Small intestine (tissue), 7 donors: ENCODE measurements at regions not wholly inside any gene's neighbourhood (a gene's known extent, or its start where the extent isn't known, plus 50 kb on each side); places are given as distances from the start of the nearest gene placed in this dataset.
"Not testable (repeated sequence)": the region's sequence is repeated elsewhere in the genome, so short reads cannot be mapped to it uniquely, and the experiment has no call there.

Source experiments
- DNase-seq, 2 donors: peaks; one replicate each; pipeline versions ENCODE4 v3.0.0 to v3.0.0-alpha.2; 2013
- FAIRE-seq: peaks from 2 replicates; lab custom pipeline; 2012; peaks lifted over from hg19 to GRCh38; lab: Jason Lieb, UNC
- H3K27ac ChIP-seq, 3 donors: one replicate each; pipeline ENCODE4 v1.5.1; 2013; ENCODE audit warnings: low read length in 2 of 3, mild to moderate bottlenecking in 2 of 3, control low read depth in 1 of 3, inconsistent platforms in 1 of 3, low read depth in 1 of 3, moderate library complexity in 1 of 3
- H3K27me3 ChIP-seq, 3 donors: one replicate each; pipeline ENCODE4 v1.6.1; 2013; ENCODE audit warnings: low read length in 3 of 3, inconsistent platforms in 1 of 3; ENCODE audit not compliant: control insufficient read depth in 3 of 3, insufficient read depth in 3 of 3
- H3K36me3 ChIP-seq, 3 donors: one replicate each; pipeline ENCODE4 v1.6.1; 2013; ENCODE audit warnings: low read length in 3 of 3, inconsistent platforms in 1 of 3, low read depth in 1 of 3, mild to moderate bottlenecking in 1 of 3, moderate library complexity in 1 of 3; ENCODE audit not compliant: control insufficient read depth in 3 of 3, insufficient read depth in 2 of 3
- H3K4me1 ChIP-seq, 3 donors: one replicate each; pipeline ENCODE4 v1.6.1; 2013; ENCODE audit warnings: low read length in 2 of 3, inconsistent platforms in 1 of 3, low read depth in 1 of 3, mild to moderate bottlenecking in 1 of 3, moderate library complexity in 1 of 3; ENCODE audit not compliant: control insufficient read depth in 3 of 3, insufficient read depth in 2 of 3
- H3K4me3 ChIP-seq, 3 donors: one replicate each; pipeline ENCODE4 v1.5.1; 2013; ENCODE audit warnings: low read length in 3 of 3, control low read depth in 1 of 3, inconsistent platforms in 1 of 3, low read depth in 1 of 3, mild to moderate bottlenecking in 1 of 3, moderate library complexity in 1 of 3
- H3K9me3 ChIP-seq, 2 donors: one replicate each; pipeline ENCODE4 v1.6.1; 2013; ENCODE audit warnings: low read depth in 1 of 2, low read length in 1 of 2; ENCODE audit not compliant: control insufficient read depth in 2 of 2, insufficient read depth in 1 of 2
- WGBS, 3 donors: extraction: QIAGEN DNeasy Blood & Tissue Kit; methylation state at CpG; one replicate each; pipeline ENCODE4 v1.1.7; 2013; 5-methylcytosine and 5-hydroxymethylcytosine counted together
- donor health status: healthy with polysubstance abuse.
- donor health status: control.
- donor health status: control.
- donor health status: Bipolar disorder and iron deficiency.
- donor health status: healthy.

DNA sequence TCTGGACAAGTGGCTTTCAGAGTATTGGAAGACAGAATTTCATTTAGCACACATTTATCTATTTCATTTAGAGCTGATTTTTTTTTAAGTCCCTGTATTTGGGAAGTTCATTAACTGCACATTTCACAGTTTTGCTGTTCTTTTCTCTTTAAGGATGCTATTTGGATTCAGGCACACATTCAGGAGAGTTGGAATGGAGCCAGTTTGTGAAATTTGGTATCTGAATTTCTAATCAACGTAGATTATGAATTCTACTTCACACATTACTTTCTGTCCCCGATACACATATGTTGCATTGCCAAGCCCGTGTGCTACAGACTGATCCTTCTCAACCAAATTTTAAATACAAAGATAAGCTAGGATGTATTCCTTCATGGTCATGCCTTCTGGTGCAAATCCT, 503.9 kb downstream of the IRS1 start:
- DNase-seq: no peak
- Histone ChIP-seq H3K9me3 (peaks cover 0 to 11% of the 10 kb centered on the region in 2 donors), H3K4me3 (no peak overlapping the region), H3K27me3 (no peaks in the 10 kb centered on the region), H3K27ac (no peak overlapping the region), H3K36me3 (no peaks in the 10 kb centered on the region), H3K4me1 (no peaks in the 10 kb centered on the region)
- 78 to 84% (median 82%) methylated on average over 3 of the region's 3 CpGs for WGBS, 3 donors
- FAIRE-seq: no peak

DNA sequence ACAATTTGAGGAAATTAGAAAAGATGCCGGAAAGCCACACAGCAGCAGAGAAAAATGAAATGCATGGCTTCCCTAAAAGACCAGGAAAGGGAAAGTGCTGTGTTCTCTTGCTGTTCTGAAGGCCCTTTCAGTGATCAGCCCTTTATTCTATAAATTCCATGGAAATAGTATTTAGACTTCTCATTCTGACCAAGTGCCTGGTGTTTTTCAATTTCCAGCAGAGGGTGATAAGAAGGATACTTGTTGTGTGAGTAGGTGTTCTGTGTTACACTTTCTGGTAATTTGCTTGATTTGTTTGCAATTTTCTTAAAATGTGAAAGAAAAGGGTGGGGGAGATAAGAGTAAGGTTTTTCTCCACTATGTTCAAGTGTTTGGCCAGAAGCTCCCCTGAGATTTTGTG, 504.5 kb downstream of the IRS1 start:
- H3K9me3 ChIP-seq: peaks cover 0 to 11% of the 10 kb centered on the region in 2 donors
- no peaks in the 10 kb centered on the region for H3K27me3 ChIP-seq
- 4 to 50% (median 7%) methylated on average over 1 of the region's 1 CpG for WGBS, 3 donors
- no peak overlapping the region for H3K27ac ChIP-seq
- H3K36me3 ChIP-seq: no peaks in the 10 kb centered on the region
- DNase-seq (no peak), FAIRE-seq (no peak)
- no peaks in the 10 kb centered on the region for H3K4me1 ChIP-seq
- no peak overlapping the region for H3K4me3 ChIP-seq

DNA sequence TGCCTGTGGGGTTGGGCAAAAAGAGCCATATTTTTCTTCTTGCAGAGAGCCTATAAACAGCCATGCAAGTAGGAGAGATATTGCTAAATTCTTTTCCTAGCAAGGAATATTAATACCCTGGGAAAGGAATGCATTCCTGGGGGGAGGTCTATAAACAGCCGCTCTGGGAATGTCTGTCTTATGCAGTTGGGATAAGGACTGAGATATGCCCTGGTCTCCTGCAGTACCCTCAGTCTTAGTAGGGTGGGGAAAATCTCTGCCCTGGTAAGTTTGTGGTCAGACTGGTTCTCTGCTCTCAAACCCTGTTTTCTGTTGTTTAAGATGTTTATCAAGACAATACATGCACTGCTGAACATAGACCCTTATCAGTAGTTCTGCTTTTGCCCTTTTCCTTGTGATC, 508.3 kb downstream of the IRS1 start:
- not testable (repeated sequence) for H3K36me3 ChIP-seq, DNase-seq, H3K4me1 ChIP-seq, FAIRE-seq, H3K27ac ChIP-seq, H3K4me3 ChIP-seq, H3K27me3 ChIP-seq
- WGBS, 3 donors: 98 to 100% (median 100%) methylated on average over 1 of the region's 1 CpG
- H3K9me3 ChIP-seq: peaks cover 0 to 11% of the 10 kb centered on the region in 2 donors

DNA sequence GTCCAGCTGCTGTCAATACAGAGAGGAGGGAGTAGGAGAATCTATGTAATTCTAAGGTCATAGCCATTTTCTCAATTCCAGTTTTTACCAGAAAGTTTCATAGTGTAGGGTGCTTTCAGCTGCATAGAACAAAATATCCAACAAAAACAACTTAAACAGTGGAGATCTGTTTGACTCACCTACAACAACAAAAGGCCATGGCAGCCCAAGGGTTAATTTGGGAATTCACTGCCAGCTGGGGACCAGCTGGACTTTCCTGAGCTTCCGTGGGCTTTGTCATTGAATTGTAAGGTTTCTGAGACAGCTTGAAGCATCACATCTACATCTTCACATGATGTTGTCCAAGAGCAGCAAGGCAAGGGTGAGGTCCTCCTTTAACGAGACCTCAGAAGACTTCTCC, 512.7 kb downstream of the IRS1 start:
- FAIRE-seq: no peak
- Histone ChIP-seq H3K9me3 (peaks cover 0 to 7% of the 10 kb centered on the region in 2 donors), H3K27ac (no peak overlapping the region), H3K4me1 (peaks cover 0 to 4% (median 0%) of the 10 kb centered on the region in 3 donors), H3K36me3 (no peaks in the 10 kb centered on the region), H3K4me3 (no peak overlapping the region), H3K27me3 (no peaks in the 10 kb centered on the region)
- 65 to 71% (median 67%) methylated on average over 2 of the region's 2 CpGs for WGBS, 3 donors
- no peak for DNase-seq

DNA sequence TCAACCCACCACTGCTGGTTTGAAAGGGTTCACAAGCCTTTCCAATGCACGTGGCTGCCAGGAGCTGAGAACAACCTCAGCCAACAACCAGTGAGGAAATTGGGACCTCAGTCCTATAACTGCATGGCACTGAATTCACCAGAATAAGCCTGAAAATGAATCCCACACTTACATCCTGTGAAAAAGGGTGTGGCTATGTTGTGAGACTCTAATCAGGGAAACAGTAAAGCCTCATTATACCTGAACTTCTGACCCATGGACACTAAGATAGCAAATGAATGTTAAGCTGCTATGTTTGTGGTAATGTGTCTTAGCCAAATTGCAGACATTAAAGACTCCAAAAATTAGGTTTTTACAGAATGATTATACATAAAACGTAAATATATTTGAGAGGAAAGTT, 515.8 kb downstream of the IRS1 start:
- peaks cover 0 to 4% (median 0%) of the 10 kb centered on the region in 3 donors for H3K4me1 ChIP-seq
- DNase-seq (peak; percentile 38 to 57), FAIRE-seq (no peak)
- no peaks in the 10 kb centered on the region for H3K36me3 ChIP-seq
- peak overlapping the region in 1 of 3 donors; percentile 32 for H3K27ac ChIP-seq
- H3K9me3 ChIP-seq: no peaks in the 10 kb centered on the region
- H3K4me3 ChIP-seq: no peak overlapping the region
- 34 to 52% (median 35%) methylated on average over 2 of the region's 2 CpGs for WGBS, 3 donors
- no peaks in the 10 kb centered on the region for H3K27me3 ChIP-seq

DNA sequence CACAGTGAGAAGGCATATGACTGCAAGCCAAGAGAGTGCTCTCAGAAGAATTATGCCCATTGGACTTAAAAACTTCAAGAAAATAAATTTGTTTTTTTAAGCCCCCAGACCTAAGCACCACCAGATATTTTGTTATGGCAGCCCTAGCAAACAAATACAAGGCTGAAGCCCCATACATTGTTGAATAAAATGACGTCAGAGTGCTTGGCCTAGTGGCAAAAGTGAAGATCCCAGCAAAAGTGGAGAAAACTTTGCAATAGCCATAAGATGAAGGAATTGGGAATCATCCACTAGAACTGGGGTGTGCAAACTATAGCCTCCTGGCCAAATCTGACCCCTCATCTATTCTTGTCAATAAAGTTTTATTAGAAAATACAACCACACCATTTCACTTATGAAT, 517.5 kb downstream of the IRS1 start:
- Histone ChIP-seq H3K27ac (no peak overlapping the region), H3K4me3 (no peak overlapping the region), H3K4me1 (peaks cover 0 to 4% (median 0%) of the 10 kb centered on the region in 3 donors), H3K9me3 (no peaks in the 10 kb centered on the region), H3K27me3 (no peaks in the 10 kb centered on the region), H3K36me3 (no peaks in the 10 kb centered on the region)
- DNase-seq (no peak), FAIRE-seq (no peak)
- 86 to 97% (median 95%) methylated on average over 1 of the region's 1 CpG for WGBS, 3 donors

DNA sequence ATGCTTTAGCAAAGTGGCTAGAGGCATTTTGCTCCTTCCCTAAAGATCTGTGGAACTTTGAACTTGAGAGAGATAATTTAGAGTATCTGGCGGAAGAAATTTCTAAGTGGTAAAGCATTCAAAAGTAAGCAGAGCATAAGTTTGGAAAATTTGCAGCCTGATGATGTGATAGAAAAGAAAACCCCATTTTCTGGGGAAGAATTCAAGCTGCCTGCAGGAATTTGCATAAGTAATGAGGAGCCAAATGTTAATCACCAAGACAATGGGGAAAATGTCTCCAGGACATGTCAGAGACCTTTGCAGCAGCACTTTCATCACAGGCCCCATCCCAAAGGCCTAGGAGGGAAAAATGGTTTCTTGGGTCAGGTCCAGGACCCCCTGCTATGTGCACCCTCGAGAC, 519.5 kb downstream of the IRS1 start:
- H3K27me3 ChIP-seq, H3K4me3 ChIP-seq, H3K9me3 ChIP-seq, H3K27ac ChIP-seq, FAIRE-seq, H3K36me3 ChIP-seq, DNase-seq, H3K4me1 ChIP-seq: not testable (repeated sequence)
- 64 to 82% (median 74%) methylated on average over 2 of the region's 2 CpGs for WGBS, 3 donors

DNA sequence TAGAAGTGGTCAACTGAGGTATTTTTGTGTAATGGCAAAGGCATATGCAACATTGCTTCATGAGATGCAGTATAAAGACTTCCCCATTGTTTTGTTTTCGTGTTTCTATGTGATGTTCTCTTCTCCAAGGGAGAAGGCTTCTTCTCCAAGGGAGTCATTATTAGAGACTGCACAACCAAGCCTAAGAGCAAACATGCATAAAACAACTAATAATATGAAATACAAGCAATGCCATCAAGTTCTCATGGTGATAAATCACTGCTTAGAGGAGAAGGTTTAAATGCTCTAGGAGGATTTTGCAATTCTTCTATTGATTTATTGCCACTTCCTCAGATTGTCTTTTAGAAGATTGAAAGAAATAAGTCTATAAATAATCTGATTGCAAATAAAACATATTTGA, 524.4 kb downstream of the IRS1 start:
- no peak for DNase-seq
- Histone ChIP-seq H3K4me3 (no peak overlapping the region), H3K36me3 (no peaks in the 10 kb centered on the region), H3K9me3 (no peaks in the 10 kb centered on the region), H3K4me1 (no peaks in the 10 kb centered on the region), H3K27me3 (no peaks in the 10 kb centered on the region), H3K27ac (no peak overlapping the region)
- no peak for FAIRE-seq
- 20 to 76% (median 38%) methylated on average over 1 of the region's 1 CpG for WGBS, 3 donors

DNA sequence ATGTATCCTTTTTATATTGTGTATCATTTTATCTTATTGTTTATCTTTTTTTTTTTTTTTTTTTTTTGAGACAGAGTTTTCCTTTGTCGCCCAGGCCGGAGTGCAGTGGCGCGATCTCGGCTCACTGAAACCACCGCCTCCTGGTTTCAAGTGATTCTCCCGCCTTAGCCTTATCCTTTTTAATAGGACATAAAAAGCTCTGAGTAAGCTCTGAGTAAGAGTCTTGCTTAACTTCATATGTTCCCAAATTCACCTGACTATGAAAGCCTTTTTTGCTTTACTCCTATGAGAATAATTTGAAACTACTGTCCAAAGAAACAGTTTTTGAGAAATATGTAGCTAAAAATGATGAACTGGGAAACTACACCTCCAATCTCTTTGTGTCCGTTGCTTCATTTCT, 525.5 kb downstream of the IRS1 start:
- 81 to 89% (median 81%) methylated on average over 8 of the region's 8 CpGs for WGBS, 3 donors
- FAIRE-seq (no peak), DNase-seq (no peak)
- Histone ChIP-seq H3K4me1 (no peaks in the 10 kb centered on the region), H3K36me3 (no peaks in the 10 kb centered on the region), H3K27ac (no peak overlapping the region), H3K27me3 (no peaks in the 10 kb centered on the region), H3K4me3 (no peak overlapping the region), H3K9me3 (no peaks in the 10 kb centered on the region)
